ENCODE measurements at regions not wholly inside any gene's neighbourhood (a gene's known extent, or its start where the extent isn't known, plus 50 kb on each side); places are given as distances from the start of the nearest gene placed in this dataset.

- no peaks in the 10 kb centered on the region for H3K27me3 ChIP-seq (ENCODE audit: insufficient read depth, low read length)
- no peak overlapping the region for H2AFZ ChIP-seq (ENCODE audit: low read depth, low read length)
- no peaks in the 10 kb centered on the region for H3K9me3 ChIP-seq (ENCODE audit: low read length)
- no peaks in the 10 kb centered on the region for H3K4me1 ChIP-seq (ENCODE audit: insufficient read depth, low read length)
- H3K36me3 ChIP-seq (ENCODE audit: insufficient read depth, low read length): no peaks in the 10 kb centered on the region
- H3K4me3 ChIP-seq (ENCODE audit: low read length): no peak overlapping the region
Observed at GRCh38 chr21:41006636-41007035, 159.7 kb upstream of the DSCAM start.

- no peaks in the 10 kb centered on the region for H3K9me3 ChIP-seq (ENCODE audit: low read length)
- H3K36me3 ChIP-seq (ENCODE audit: insufficient read depth, low read length): no peaks in the 10 kb centered on the region
- H3K4me1 ChIP-seq (ENCODE audit: insufficient read depth, low read length): no peaks in the 10 kb centered on the region
- no peak overlapping the region for H2AFZ ChIP-seq (ENCODE audit: low read depth, low read length)
- H3K4me3 ChIP-seq (ENCODE audit: low read length): no peak overlapping the region
- no peaks in the 10 kb centered on the region for H3K27me3 ChIP-seq (ENCODE audit: insufficient read depth, low read length)
Observed at GRCh38 chr21:41008351-41008750, 159.6 kb upstream of the BACE2 start.

- Histone ChIP-seq H2AFZ (ENCODE audit: low read depth, low read length) (no peak overlapping the region), H3K4me3 (ENCODE audit: low read length) (no peak overlapping the region), H3K4me1 (ENCODE audit: insufficient read depth, low read length) (no peaks in the 10 kb centered on the region), H3K36me3 (ENCODE audit: insufficient read depth, low read length) (no peaks in the 10 kb centered on the region), H3K27me3 (ENCODE audit: insufficient read depth, low read length) (no peaks in the 10 kb centered on the region), H3K9me3 (ENCODE audit: low read length) (no peaks in the 10 kb centered on the region)
Observed at GRCh38 chr21:41008974-41009373, 159.0 kb upstream of the BACE2 start.

- H3K4me3 ChIP-seq (ENCODE audit: low read length): no peak overlapping the region
- no peak overlapping the region for H2AFZ ChIP-seq (ENCODE audit: low read depth, low read length)
- no peaks in the 10 kb centered on the region for H3K9me3 ChIP-seq (ENCODE audit: low read length)
- no peaks in the 10 kb centered on the region for H3K4me1 ChIP-seq (ENCODE audit: insufficient read depth, low read length)
- no peaks in the 10 kb centered on the region for H3K36me3 ChIP-seq (ENCODE audit: insufficient read depth, low read length)
- H3K27me3 ChIP-seq (ENCODE audit: insufficient read depth, low read length): no peaks in the 10 kb centered on the region
Observed at GRCh38 chr21:41009398-41010100, 158.4 kb upstream of the BACE2 start.

- no peak overlapping the region for H2AFZ ChIP-seq (ENCODE audit: low read depth, low read length)
- no peaks in the 10 kb centered on the region for H3K27me3 ChIP-seq (ENCODE audit: insufficient read depth, low read length)
- no peaks in the 10 kb centered on the region for H3K4me1 ChIP-seq (ENCODE audit: insufficient read depth, low read length)
- no peaks in the 10 kb centered on the region for H3K9me3 ChIP-seq (ENCODE audit: low read length)
- H3K36me3 ChIP-seq (ENCODE audit: insufficient read depth, low read length): no peaks in the 10 kb centered on the region
- no peak overlapping the region for H3K4me3 ChIP-seq (ENCODE audit: low read length)
Observed at GRCh38 chr21:41010101-41010435, 157.9 kb upstream of the BACE2 start.

- Histone ChIP-seq H3K4me1 (ENCODE audit: insufficient read depth, low read length) (no peaks in the 10 kb centered on the region), H2AFZ (ENCODE audit: low read depth, low read length) (no peak overlapping the region), H3K4me3 (ENCODE audit: low read length) (no peak overlapping the region), H3K36me3 (ENCODE audit: insufficient read depth, low read length) (no peaks in the 10 kb centered on the region), H3K9me3 (ENCODE audit: low read length) (no peaks in the 10 kb centered on the region), H3K27me3 (ENCODE audit: insufficient read depth, low read length) (no peaks in the 10 kb centered on the region)
Observed at GRCh38 chr21:41011098-41011731, 156.7 kb upstream of the BACE2 start.

- H3K4me1 ChIP-seq (ENCODE audit: insufficient read depth, low read length): no peaks in the 10 kb centered on the region
- no peak overlapping the region for H3K4me3 ChIP-seq (ENCODE audit: low read length)
- H3K27me3 ChIP-seq (ENCODE audit: insufficient read depth, low read length): no peaks in the 10 kb centered on the region
- H3K9me3 ChIP-seq (ENCODE audit: low read length): no peaks in the 10 kb centered on the region
- no peak overlapping the region for H2AFZ ChIP-seq (ENCODE audit: low read depth, low read length)
- H3K36me3 ChIP-seq (ENCODE audit: insufficient read depth, low read length): no peaks in the 10 kb centered on the region
Observed at GRCh38 chr21:41011951-41012366, 156.0 kb upstream of the BACE2 start.

- H2AFZ ChIP-seq (ENCODE audit: low read depth, low read length): no peak overlapping the region
- no peaks in the 10 kb centered on the region for H3K36me3 ChIP-seq (ENCODE audit: insufficient read depth, low read length)
- H3K4me1 ChIP-seq (ENCODE audit: insufficient read depth, low read length): no peaks in the 10 kb centered on the region
- no peaks in the 10 kb centered on the region for H3K27me3 ChIP-seq (ENCODE audit: insufficient read depth, low read length)
- no peak overlapping the region for H3K4me3 ChIP-seq (ENCODE audit: low read length)
- no peaks in the 10 kb centered on the region for H3K9me3 ChIP-seq (ENCODE audit: low read length)
Observed at GRCh38 chr21:41012425-41012824, 155.5 kb upstream of the BACE2 start.

GRCh38 chr21:41016472-41016871 is 151.5 kb upstream of the BACE2 start:
- Histone ChIP-seq H3K4me1 (ENCODE audit: insufficient read depth, low read length) (no peaks in the 10 kb centered on the region), H3K36me3 (ENCODE audit: insufficient read depth, low read length) (no peaks in the 10 kb centered on the region), H3K9me3 (ENCODE audit: low read length) (no peaks in the 10 kb centered on the region), H2AFZ (ENCODE audit: low read depth, low read length) (no peak overlapping the region), H3K27me3 (ENCODE audit: insufficient read depth, low read length) (no peaks in the 10 kb centered on the region), H3K4me3 (ENCODE audit: low read length) (no peak overlapping the region)

GRCh38 chr21:41018431-41018830 is 149.5 kb upstream of the BACE2 start:
- no peak overlapping the region for H3K4me3 ChIP-seq (ENCODE audit: low read length)
- no peaks in the 10 kb centered on the region for H3K36me3 ChIP-seq (ENCODE audit: insufficient read depth, low read length)
- no peaks in the 10 kb centered on the region for H3K9me3 ChIP-seq (ENCODE audit: low read length)
- H2AFZ ChIP-seq (ENCODE audit: low read depth, low read length): no peak overlapping the region
- H3K4me1 ChIP-seq (ENCODE audit: insufficient read depth, low read length): no peaks in the 10 kb centered on the region
- H3K27me3 ChIP-seq (ENCODE audit: insufficient read depth, low read length): no peaks in the 10 kb centered on the region

GRCh38 chr21:41023936-41024335 is 144.0 kb upstream of the BACE2 start:
- Histone ChIP-seq H3K9me3 (ENCODE audit: low read length) (no peaks in the 10 kb centered on the region), H3K27me3 (ENCODE audit: insufficient read depth, low read length) (no peaks in the 10 kb centered on the region), H2AFZ (ENCODE audit: low read depth, low read length) (no peak overlapping the region), H3K36me3 (ENCODE audit: insufficient read depth, low read length) (no peaks in the 10 kb centered on the region), H3K4me3 (ENCODE audit: low read length) (no peak overlapping the region), H3K4me1 (ENCODE audit: insufficient read depth, low read length) (peaks cover 8% of the 10 kb centered on the region)

- peaks cover 8% of the 10 kb centered on the region for H3K4me1 ChIP-seq (ENCODE audit: insufficient read depth, low read length)
- no peaks in the 10 kb centered on the region for H3K27me3 ChIP-seq (ENCODE audit: insufficient read depth, low read length)
- no peaks in the 10 kb centered on the region for H3K9me3 ChIP-seq (ENCODE audit: low read length)
- H3K36me3 ChIP-seq (ENCODE audit: insufficient read depth, low read length): no peaks in the 10 kb centered on the region
- H3K4me3 ChIP-seq (ENCODE audit: low read length): no peak overlapping the region
- no peak overlapping the region for H2AFZ ChIP-seq (ENCODE audit: low read depth, low read length)
Observed at GRCh38 chr21:41024341-41024740, 143.6 kb upstream of the BACE2 start.

- peaks cover 8% of the 10 kb centered on the region for H3K4me1 ChIP-seq (ENCODE audit: insufficient read depth, low read length)
- H3K27me3 ChIP-seq (ENCODE audit: insufficient read depth, low read length): no peaks in the 10 kb centered on the region
- no peak overlapping the region for H3K4me3 ChIP-seq (ENCODE audit: low read length)
Observed at GRCh38 chr21:41024746-41025254, 143.2 kb upstream of the BACE2 start.

GRCh38 chr21:41029571-41029970 is 138.4 kb upstream of the BACE2 start:
- no peaks in the 10 kb centered on the region for H3K9me3 ChIP-seq (ENCODE audit: low read length)
- H3K36me3 ChIP-seq (ENCODE audit: insufficient read depth, low read length): no peaks in the 10 kb centered on the region
- no peak overlapping the region for H2AFZ ChIP-seq (ENCODE audit: low read depth, low read length)
- peaks cover 7% of the 10 kb centered on the region for H3K4me1 ChIP-seq (ENCODE audit: insufficient read depth, low read length)
- H3K27me3 ChIP-seq (ENCODE audit: insufficient read depth, low read length): no peaks in the 10 kb centered on the region
- no peak overlapping the region for H3K4me3 ChIP-seq (ENCODE audit: low read length)

More at GRCh38 chr21:41024746-41025254, 143.2 kb upstream of the BACE2 start:
- Histone ChIP-seq H3K36me3 (ENCODE audit: insufficient read depth, low read length) (no peaks in the 10 kb centered on the region), H3K9me3 (ENCODE audit: low read length) (no peaks in the 10 kb centered on the region), H2AFZ (ENCODE audit: low read depth, low read length) (no peak overlapping the region)

All from neuron (in vitro differentiated cells).